ENCODE measurements at regions not wholly inside any gene's neighbourhood (a gene's known extent, or its start where the extent isn't known, plus 50 kb on each side); places are given as distances from the start of the nearest gene placed in this dataset.

DNA sequence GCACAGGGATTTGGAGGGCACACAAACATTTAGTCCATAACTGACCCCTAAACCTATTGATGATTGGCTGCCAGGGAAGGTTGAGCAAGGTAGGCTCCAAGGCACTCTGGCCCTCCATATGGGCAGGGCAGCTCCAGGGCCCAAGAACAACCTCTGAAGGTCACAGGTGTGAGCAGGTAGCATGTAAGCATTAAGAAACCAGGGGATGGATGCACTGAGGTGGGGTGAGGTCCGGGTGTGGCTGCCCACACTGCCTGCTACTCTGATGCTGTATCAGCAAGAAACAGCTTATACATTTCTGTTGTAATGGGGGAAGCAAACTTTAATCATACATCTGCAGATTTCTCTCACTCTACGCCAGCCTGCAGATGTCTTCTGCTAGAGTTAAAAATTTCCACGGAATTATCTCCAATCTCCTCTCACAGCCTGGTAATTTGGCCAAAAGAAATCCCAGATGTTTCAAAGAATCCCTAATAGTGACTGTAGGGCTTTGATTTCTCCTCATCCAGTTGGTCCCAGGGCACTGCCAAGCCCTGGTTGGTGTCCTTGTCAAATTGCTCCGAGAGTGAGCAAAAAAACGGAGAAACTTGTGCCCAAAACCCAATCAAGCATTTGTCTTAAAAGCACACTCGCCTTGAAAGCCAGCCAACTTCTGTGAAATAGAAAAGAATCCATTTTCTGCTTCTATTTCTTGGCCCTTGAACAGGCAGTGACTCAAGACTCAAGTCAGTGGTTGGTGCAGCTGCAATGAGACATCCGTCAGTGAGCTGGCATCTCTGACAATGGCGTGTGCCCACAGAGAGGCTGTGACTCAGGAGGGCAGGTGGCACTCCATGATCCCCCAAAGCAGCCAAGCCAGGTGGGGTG, 72.5 kb upstream of the MRI1 start:
- TF ChIP-seq, protein P1, sequence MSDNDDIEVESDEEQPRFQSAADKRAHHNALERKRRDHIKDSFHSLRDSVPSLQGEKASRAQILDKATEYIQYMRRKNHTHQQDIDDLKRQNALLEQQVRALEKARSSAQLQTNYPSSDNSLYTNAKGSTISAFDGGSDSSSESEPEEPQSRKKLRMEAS (IDR thresholded peaks at IDR 0.05; ENCODE audit: low read depth, low read length), result no peak
- no peak for TF ChIP-seq POLR2A (IDR thresholded peaks at IDR 0.05; ENCODE audit: extremely low read depth, insufficient read length)

Measured in NB4 (cell line).